WERI-Rb-1 (cell line): ENCODE measurements at regions not wholly inside any gene's neighbourhood (a gene's known extent, or its start where the extent isn't known, plus 50 kb on each side); places are given as distances from the start of the nearest gene placed in this dataset.

ENCODE experiments used
- DNase-seq: peaks from one replicate; pipeline ENCODE4 v3.0.0-alpha.2; 2020
- H3K27ac ChIP-seq: fragments of 250-450 bp; sonication (Bioruptor Pico); 2 replicates; pipeline ENCODE4 v1.5.1; 2020; ENCODE audit warnings: mild to moderate bottlenecking, moderate library complexity
- H3K27me3 ChIP-seq: fragments of 250-450 bp; sonication (Bioruptor Pico); 2 replicates; pipeline ENCODE4 v1.5.1; 2021; ENCODE audit warnings: mild to moderate bottlenecking, low read depth, moderate library complexity; ENCODE audit not compliant: insufficient read depth, severe bottlenecking
- H3K36me3 ChIP-seq: fragments of 250-450 bp; sonication (Bioruptor Pico); 2 replicates; pipeline ENCODE4 v1.5.1; 2020; ENCODE audit warnings: mild to moderate bottlenecking, moderate library complexity
- H3K4me3 ChIP-seq: 2 replicates; pipeline ENCODE4 v1.5.1; 2011; ENCODE audit warnings: low read depth, mild to moderate bottlenecking, control low read depth, low read length
- H3K9me3 ChIP-seq: fragments of 250-450 bp; sonication (Bioruptor Pico); 2 replicates; pipeline ENCODE4 v1.5.1; 2021; ENCODE audit warnings: mild to moderate bottlenecking, moderate library complexity; ENCODE audit not compliant: severe bottlenecking
- TF ChIP-seq, protein P1 (sequence below): IDR thresholded peaks from 2 replicates; pipeline ENCODE4 v1.5.1; 2011; ENCODE audit warnings: low read depth, mild to moderate bottlenecking, control low read depth, inconsistent platforms, low read length

DNA sequence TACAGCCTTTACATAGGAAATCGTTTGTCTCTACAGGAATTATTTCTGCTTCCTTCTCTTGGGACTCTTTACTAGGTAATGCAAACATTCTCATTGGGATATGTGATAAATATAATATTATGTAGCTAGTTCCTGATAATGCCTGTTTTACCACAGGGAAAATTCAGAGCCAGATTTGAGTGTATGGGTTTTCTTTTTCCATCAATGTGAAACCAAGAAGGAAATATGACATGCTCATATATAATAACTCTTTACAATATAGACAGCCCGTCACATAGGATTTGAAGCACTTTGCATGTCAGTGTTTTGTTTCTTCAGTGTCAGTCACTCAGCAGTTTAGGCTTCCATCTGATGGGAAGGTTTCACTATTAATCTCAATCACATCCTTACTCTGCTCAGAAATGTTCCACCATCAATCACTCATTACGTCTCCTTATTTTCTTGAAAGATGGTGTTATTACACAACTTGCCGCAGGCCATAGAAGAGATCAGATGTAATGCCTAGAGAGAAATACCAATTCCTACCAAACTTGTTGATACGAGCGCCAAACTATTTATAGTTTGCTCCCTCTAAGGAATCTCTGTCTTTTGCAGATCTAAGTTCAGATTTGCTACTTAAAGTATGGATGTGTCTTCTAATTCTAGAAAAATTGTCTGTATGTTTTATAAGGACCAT, 314.8 kb downstream of the DIPK2A start:
- Histone ChIP-seq H3K36me3 (no peaks in the 10 kb centered on the region), H3K4me3 (no peak overlapping the region), H3K9me3 (no peaks in the 10 kb centered on the region), H3K27me3 (no peaks in the 10 kb centered on the region), H3K27ac (no peak overlapping the region)
- DNase-seq: no peak
- TF ChIP-seq, protein P1, sequence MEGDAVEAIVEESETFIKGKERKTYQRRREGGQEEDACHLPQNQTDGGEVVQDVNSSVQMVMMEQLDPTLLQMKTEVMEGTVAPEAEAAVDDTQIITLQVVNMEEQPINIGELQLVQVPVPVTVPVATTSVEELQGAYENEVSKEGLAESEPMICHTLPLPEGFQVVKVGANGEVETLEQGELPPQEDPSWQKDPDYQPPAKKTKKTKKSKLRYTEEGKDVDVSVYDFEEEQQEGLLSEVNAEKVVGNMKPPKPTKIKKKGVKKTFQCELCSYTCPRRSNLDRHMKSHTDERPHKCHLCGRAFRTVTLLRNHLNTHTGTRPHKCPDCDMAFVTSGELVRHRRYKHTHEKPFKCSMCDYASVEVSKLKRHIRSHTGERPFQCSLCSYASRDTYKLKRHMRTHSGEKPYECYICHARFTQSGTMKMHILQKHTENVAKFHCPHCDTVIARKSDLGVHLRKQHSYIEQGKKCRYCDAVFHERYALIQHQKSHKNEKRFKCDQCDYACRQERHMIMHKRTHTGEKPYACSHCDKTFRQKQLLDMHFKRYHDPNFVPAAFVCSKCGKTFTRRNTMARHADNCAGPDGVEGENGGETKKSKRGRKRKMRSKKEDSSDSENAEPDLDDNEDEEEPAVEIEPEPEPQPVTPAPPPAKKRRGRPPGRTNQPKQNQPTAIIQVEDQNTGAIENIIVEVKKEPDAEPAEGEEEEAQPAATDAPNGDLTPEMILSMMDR: no peak

DNA sequence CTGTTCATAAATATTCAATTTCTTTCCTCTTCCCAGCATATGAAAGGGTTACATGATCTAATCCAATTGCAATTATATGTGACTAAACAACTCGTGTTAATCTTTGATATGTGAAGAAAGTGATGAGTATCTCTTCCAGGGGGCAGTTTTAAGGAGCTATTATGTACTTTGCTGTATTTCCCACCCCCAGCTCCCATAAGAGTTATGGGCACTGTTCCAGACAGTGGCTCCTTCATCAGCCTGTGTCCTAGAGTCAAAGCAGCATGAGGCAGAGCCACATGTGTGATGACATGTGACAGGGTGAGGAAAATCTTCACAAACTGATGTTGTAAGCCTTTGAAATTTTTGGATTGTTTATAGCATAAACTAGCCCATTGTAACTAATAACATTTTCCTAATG, 315.4 kb downstream of the DIPK2A start:
- H3K27me3 ChIP-seq: no peaks in the 10 kb centered on the region
- no peak for DNase-seq
- H3K9me3 ChIP-seq: no peaks in the 10 kb centered on the region
- no peaks in the 10 kb centered on the region for H3K36me3 ChIP-seq
- H3K4me3 ChIP-seq: no peak overlapping the region
- TF ChIP-seq, protein P1: no peak
- H3K27ac ChIP-seq: no peak overlapping the region

DNA sequence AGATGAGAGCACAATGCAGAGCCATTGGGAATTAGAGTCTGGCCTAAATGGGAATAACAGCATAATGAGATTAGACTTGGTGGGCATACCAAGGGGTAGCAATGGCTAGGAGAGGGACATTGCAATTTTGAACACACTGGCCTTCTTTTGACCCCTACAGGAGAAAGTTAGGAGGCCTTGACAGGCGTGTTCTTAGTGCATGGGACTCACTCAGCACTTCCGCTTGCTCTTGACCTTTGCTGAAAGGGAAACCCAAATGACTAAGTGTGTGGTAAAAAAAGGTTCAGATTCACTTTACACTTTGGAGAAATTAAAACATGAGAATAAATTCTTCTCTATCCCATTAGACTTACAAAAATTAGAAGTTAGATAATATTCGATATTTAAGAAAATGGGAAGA, 317.4 kb downstream of the DIPK2A start:
- H3K9me3 ChIP-seq: no peaks in the 10 kb centered on the region
- TF ChIP-seq, protein P1: no peak
- no peak for DNase-seq
- no peaks in the 10 kb centered on the region for H3K36me3 ChIP-seq
- no peak overlapping the region for H3K4me3 ChIP-seq
- no peaks in the 10 kb centered on the region for H3K27me3 ChIP-seq
- no peak overlapping the region for H3K27ac ChIP-seq

DNA sequence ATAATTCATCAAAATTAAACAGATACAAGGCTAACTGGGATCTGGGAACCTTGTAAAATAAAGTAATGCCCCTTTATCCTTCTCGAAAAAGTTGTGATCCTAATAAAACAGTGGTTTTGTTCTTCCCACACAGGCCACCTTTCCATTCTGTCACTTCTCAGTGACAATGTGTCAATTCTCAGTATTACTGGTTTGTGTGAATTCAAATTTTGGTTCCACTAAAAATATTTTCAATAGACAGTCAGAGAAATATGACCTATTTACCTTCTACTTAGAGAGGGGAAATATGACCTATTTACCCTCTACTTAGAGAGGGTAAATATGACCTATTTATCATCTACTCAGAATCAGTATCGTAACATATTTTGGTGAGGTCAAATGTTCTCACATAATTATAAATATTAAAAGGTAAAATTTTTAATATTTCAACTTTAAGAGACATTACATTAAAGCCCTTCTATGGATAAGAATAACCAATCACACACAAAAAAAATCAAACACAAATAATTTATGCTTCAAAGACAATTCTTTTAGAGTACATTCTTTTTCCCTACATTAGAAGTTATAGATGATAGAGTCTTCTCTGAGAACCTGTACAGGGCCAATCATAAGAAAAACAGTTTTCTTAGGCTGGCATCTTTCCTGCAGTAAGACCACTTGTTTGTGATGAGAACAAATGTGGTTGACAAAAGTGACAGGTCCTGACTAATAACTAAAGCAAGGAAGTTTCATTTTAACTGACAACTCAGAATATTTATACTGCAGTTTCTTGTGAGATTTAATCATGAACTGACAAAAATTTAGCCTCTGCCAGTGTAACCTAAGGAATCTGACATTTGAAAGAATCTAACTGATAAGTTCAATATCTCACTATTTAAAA, 323.3 kb downstream of the DIPK2A start:
- Histone ChIP-seq H3K9me3 (no peaks in the 10 kb centered on the region), H3K27me3 (no peaks in the 10 kb centered on the region), H3K4me3 (no peak overlapping the region), H3K36me3 (no peaks in the 10 kb centered on the region), H3K27ac (no peak overlapping the region)
- TF ChIP-seq, protein P1: no peak
- DNase-seq: no peak

DNA sequence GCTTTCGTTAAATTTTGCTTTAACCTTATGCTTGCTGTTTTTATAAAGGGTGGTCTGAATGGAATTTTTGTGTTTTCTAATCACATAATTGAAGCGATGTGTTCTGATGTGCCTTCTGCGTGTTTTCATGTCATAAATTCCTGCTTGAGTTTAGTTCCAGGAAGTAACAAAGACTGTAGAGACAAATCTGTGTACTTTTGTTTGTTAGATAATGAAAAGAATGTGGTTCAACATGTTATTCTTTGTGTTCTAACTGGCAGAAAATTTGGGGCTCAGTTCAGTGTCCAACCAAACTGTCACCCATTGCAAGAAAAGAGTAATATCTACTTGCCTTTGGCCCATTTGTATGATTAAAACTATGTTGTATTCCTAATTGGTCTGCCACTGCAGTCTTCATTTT, 324.0 kb downstream of the DIPK2A start:
- H3K4me3 ChIP-seq: no peak overlapping the region
- no peak for DNase-seq
- TF ChIP-seq, protein P1: no peak
- H3K27me3 ChIP-seq: no peaks in the 10 kb centered on the region
- no peak overlapping the region for H3K27ac ChIP-seq
- H3K9me3 ChIP-seq: no peaks in the 10 kb centered on the region
- no peaks in the 10 kb centered on the region for H3K36me3 ChIP-seq
